ENCODE measurements at regions not wholly inside any gene's neighbourhood (a gene's known extent, or its start where the extent isn't known, plus 50 kb on each side); places are given as distances from the start of the nearest gene placed in this dataset.

GRCh38 chr2:8049851-8050571, 631.8 kb upstream of the ID2 start:
- no peaks in the 10 kb centered on the region for H3K79me2 ChIP-seq (replicated peaks; ENCODE audit: insufficient read depth, low read length)
- no peak for TF ChIP-seq POLR2AphosphoS5 (IDR thresholded peaks at IDR 0.05)
- no peak for TF ChIP-seq RAD21 (conservative IDR thresholded peaks at IDR 0.05)
- TF ChIP-seq SMC3 (conservative IDR thresholded peaks at IDR 0.05; ENCODE audit: poor library complexity), result no peak
- TF ChIP-seq REST (IDR thresholded peaks at IDR 0.05; ENCODE audit: borderline replicate concordance), result no peak
- no peak for TF ChIP-seq CTCF (IDR thresholded peaks at IDR 0.05; ENCODE audit: poor library complexity, severe bottlenecking)
- TF ChIP-seq TAF1 (IDR thresholded peaks at IDR 0.05; ENCODE audit: low read depth), result no peak
- no peak for TF ChIP-seq EZH2 (IDR thresholded peaks at IDR 0.05; ENCODE audit: borderline replicate concordance, insufficient read depth, low read length, poor library complexity, severe bottlenecking)
- TF ChIP-seq EP300 (conservative IDR thresholded peaks at IDR 0.05; ENCODE audit: poor library complexity, severe bottlenecking), result no peak
- TF ChIP-seq MXI1 (conservative IDR thresholded peaks at IDR 0.05; ENCODE audit: poor library complexity, severe bottlenecking), result no peak

GRCh38 chr2:8053216-8053615, 628.6 kb upstream of the ID2 start:
- TF ChIP-seq CTCF (IDR thresholded peaks at IDR 0.05; ENCODE audit: poor library complexity, severe bottlenecking) (no peak), SMC3 (conservative IDR thresholded peaks at IDR 0.05; ENCODE audit: poor library complexity) (no peak), POLR2AphosphoS5 (IDR thresholded peaks at IDR 0.05) (no peak), RAD21 (conservative IDR thresholded peaks at IDR 0.05) (no peak), EP300 (conservative IDR thresholded peaks at IDR 0.05; ENCODE audit: poor library complexity, severe bottlenecking) (no peak), TAF1 (IDR thresholded peaks at IDR 0.05; ENCODE audit: low read depth) (no peak), REST (IDR thresholded peaks at IDR 0.05; ENCODE audit: borderline replicate concordance) (no peak), MXI1 (conservative IDR thresholded peaks at IDR 0.05; ENCODE audit: poor library complexity, severe bottlenecking) (no peak)
- Histone ChIP-seq H3F3A (ENCODE audit: insufficient read depth, low read length, poor library complexity, severe bottlenecking) (no peaks in the 10 kb centered on the region), H3K36me3 (ENCODE audit: insufficient read depth, low read length) (no peaks in the 10 kb centered on the region), H3K79me2 (replicated peaks; ENCODE audit: insufficient read depth, low read length) (no peaks in the 10 kb centered on the region), H3K27ac (ENCODE audit: low read length) (no peak overlapping the region), H3K9ac (ENCODE audit: low read length) (no peak overlapping the region), H3K9me2 (ENCODE audit: insufficient read depth, low read length) (no peaks in the 10 kb centered on the region), H3K9me3 (ENCODE audit: low read length) (peaks cover 6% of the 10 kb centered on the region), H4K20me1 (ENCODE audit: insufficient read depth) (no peaks in the 10 kb centered on the region), H3K4me2 (ENCODE audit: low read length) (no peak overlapping the region), H3K4me3 (ENCODE audit: low read length) (no peak overlapping the region), H3K27me3 (ENCODE audit: insufficient read depth, low read depth, low read length) (no peaks in the 10 kb centered on the region), H2AFZ (ENCODE audit: low read depth, low read length) (no peak overlapping the region)

More at GRCh38 chr2:8049851-8050571, 631.8 kb upstream of the ID2 start:
- Histone ChIP-seq H3K9ac (ENCODE audit: low read length) (no peak overlapping the region), H3K36me3 (ENCODE audit: insufficient read depth, low read length) (no peaks in the 10 kb centered on the region), H3F3A (ENCODE audit: insufficient read depth, low read length, poor library complexity, severe bottlenecking) (no peaks in the 10 kb centered on the region), H3K9me3 (ENCODE audit: low read length) (no peaks in the 10 kb centered on the region), H3K4me2 (ENCODE audit: low read length) (no peak overlapping the region), H3K27me3 (ENCODE audit: insufficient read depth, low read depth, low read length) (no peaks in the 10 kb centered on the region), H3K4me3 (ENCODE audit: low read length) (no peak overlapping the region), H3K27ac (ENCODE audit: low read length) (no peak overlapping the region), H3K9me2 (ENCODE audit: insufficient read depth, low read length) (no peaks in the 10 kb centered on the region), H4K20me1 (ENCODE audit: insufficient read depth) (no peaks in the 10 kb centered on the region), H2AFZ (ENCODE audit: low read depth, low read length) (no peak overlapping the region)

Data from neural cell (in vitro differentiated cells).